Coronary artery (tissue), 2 donors: ENCODE measurements at regions not wholly inside any gene's neighbourhood (a gene's known extent, or its start where the extent isn't known, plus 50 kb on each side); places are given as distances from the start of the nearest gene placed in this dataset.

Experiments
- DNase-seq: peaks from one replicate; pipeline ENCODE4 v3.0.0-alpha.2; 2017; ENCODE audit warnings: low spot score
- H3K27ac ChIP-seq, 2 donors: fragments of 200-600 bp; sonication (generic); one replicate each; pipeline ENCODE4 v1.5.1; 2016 to 2019
- H3K4me3 ChIP-seq: fragments of 200-600 bp; sonication (generic); 2 replicates; pipeline ENCODE4 v1.5.1; 2016; ENCODE audit warnings: mild to moderate bottlenecking, moderate library complexity
- TF ChIP-seq, protein P1 (sequence below): fragments of 200-600 bp; sonication (generic); IDR thresholded peaks from one replicate; pipeline ENCODE4 v1.5.1; 2019; ENCODE audit warnings: antibody characterized with exemption

DNA sequence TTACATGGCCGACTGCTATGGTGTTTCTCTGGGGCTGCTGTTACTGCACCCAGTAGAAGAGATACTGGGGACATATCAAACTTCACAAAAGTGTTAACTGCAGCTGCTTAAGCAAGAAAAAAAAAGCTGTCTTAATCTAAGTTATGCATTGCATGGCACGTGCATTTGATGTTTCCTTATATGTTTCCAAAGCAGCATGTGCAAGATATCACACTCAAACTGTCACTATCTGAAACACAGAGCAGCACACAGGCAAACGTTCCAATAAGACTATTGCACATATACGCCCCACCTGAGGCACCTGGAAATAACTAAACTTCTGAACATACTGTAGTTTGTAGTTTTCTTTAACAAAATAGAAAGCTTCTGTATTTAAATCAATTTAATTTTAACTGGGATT, 671.4 kb upstream of the ADGRL2 start:
- H3K4me3 ChIP-seq: no peak overlapping the region
- DNase-seq: no peak
- no peak overlapping the region for H3K27ac ChIP-seq
- TF ChIP-seq, protein P1, sequence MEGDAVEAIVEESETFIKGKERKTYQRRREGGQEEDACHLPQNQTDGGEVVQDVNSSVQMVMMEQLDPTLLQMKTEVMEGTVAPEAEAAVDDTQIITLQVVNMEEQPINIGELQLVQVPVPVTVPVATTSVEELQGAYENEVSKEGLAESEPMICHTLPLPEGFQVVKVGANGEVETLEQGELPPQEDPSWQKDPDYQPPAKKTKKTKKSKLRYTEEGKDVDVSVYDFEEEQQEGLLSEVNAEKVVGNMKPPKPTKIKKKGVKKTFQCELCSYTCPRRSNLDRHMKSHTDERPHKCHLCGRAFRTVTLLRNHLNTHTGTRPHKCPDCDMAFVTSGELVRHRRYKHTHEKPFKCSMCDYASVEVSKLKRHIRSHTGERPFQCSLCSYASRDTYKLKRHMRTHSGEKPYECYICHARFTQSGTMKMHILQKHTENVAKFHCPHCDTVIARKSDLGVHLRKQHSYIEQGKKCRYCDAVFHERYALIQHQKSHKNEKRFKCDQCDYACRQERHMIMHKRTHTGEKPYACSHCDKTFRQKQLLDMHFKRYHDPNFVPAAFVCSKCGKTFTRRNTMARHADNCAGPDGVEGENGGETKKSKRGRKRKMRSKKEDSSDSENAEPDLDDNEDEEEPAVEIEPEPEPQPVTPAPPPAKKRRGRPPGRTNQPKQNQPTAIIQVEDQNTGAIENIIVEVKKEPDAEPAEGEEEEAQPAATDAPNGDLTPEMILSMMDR: no peak

DNA sequence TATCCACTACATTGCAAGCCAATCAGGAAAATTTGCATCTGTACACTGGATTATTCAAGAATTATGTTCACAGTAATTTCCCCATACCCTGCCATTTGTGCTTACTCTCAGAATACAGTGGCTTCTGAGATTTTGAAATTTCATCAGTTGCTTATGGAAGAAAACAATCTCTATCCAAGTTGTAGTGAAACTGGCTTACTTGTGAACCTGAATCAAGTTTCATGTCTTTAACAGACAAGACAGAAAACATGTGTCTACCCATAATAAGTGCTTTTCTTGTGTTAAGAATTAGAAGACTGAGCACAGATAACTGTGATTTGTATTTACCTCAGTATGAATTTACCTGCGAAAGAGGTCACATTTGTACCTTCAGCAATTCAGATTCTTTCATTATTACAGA, 672.7 kb upstream of the ADGRL2 start:
- Histone ChIP-seq H3K27ac (no peak overlapping the region), H3K4me3 (no peak overlapping the region)
- TF ChIP-seq, protein P1: no peak
- no peak for DNase-seq

DNA sequence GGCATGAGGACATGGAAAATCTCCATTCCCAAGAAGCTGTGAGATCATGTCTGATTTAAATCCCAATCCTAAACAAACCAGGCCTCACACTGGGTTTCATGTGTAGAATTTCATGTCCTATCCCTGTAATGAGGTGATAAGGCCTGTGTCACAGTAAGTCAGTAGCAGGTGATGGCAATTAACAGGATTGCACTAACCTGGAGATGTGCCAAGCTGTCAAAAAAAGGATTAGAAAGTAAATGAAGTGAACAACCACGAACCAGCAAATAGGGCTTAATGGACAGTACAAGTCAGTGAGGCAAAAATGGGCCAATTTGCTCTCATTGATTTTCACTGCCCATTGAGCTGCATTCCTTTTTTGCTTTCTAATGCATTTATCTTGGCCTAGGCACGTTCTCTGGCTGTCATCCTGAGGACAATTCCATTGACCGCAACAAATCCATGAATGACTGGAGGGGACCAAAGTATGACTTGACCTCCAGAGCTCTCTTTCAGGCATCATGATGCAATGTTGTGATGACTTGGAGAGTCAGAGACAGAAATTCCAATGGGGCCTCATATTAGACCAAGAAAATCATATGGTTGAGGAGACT, 673.6 kb upstream of the ADGRL2 start:
- no peak overlapping the region for H3K4me3 ChIP-seq
- H3K27ac ChIP-seq: no peak overlapping the region
- no peak for DNase-seq
- TF ChIP-seq, protein P1: no peak

DNA sequence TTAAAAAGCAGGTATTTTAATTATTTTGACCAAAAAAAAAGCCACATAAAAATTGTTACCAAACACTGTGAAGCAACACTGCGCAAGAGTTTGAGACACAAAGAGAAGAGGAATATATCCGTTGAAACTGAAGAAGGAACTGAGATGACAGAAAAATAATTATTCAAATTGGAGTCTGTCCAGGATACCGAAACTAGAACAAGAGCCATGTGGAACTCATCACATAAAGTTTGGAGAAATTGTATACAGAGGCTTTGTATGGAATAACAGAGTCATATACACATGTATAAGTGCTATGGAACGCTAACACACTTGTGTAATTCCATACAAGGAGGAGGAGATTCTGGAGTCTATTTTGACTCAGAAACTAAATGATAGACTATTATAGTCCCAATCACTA, 675.1 kb upstream of the ADGRL2 start:
- no peak overlapping the region for H3K27ac ChIP-seq
- DNase-seq: no peak
- TF ChIP-seq, protein P1: no peak
- no peak overlapping the region for H3K4me3 ChIP-seq

DNA sequence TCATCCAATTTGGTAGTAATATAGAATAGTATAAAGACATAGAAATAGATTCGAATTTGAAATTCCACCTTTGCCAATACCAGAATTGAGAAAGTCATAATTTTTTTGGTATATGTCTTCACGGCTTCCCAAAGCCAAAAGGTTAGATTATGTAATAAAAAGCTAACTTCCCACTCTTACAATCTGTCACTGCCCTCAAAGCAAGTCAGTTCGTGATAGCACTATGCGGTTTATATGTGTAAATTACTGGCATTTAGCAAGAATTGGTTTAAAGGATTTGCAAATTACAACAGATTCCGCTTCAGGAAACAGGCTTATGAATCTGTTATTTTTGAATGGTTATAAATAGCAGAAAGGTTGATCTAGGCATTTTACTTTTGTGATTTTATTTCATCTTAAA, 679.4 kb upstream of the ADGRL2 start:
- Histone ChIP-seq H3K4me3 (no peak overlapping the region), H3K27ac (no peak overlapping the region)
- DNase-seq: no peak
- TF ChIP-seq, protein P1: no peak

DNA sequence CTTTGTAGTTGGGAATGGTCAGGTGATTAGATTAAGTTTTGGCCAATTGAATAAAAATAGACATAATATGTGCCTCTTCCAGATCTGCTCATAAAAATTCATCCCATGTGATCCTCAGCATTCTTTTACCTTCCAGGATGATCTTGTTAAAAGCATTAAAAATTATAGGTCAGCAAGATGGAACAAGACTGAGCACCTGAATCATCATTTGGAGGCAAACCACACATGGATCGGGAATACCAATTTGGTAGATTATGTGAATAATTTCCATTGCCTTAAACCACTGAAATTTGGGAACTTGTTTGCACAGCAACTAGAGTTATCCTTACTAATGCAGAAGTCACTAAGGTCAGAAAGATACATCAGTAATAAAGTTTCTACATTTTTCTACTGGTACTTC, 681.4 kb upstream of the ADGRL2 start:
- Histone ChIP-seq H3K4me3 (no peak overlapping the region), H3K27ac (no peak overlapping the region)
- TF ChIP-seq, protein P1: no peak
- DNase-seq: no peak

DNA sequence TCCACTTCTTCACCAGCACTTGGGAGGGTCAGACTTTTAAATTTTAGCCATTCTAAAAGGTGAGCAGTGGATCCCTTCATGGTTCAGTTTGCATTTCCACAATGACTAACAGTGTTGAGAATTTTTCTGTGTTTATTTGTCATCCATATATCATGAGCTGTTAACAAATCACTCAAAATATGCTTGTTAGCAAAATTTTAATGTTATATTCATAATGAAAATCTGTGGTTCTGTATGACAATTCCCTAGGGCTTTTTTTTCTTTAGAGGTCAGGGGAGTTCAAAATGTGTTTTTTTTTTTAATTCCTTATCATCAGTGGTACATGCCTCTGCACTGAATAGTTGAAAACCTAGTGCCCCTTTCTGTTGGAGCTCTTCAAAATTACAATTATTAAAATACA, 682.2 kb upstream of the ADGRL2 start:
- DNase-seq: no peak
- TF ChIP-seq, protein P1: no peak
- Histone ChIP-seq H3K27ac (no peak overlapping the region), H3K4me3 (no peak overlapping the region)
